D721Med (cell line): ENCODE measurements at regions not wholly inside any gene's neighbourhood (a gene's known extent, or its start where the extent isn't known, plus 50 kb on each side); places are given as distances from the start of the nearest gene placed in this dataset.

Experiments
- DNase-seq: peaks from one replicate; pipeline ENCODE4 v3.0.0; 2011; ENCODE audit warnings: low spot score; ENCODE audit not compliant: insufficient read length
- FAIRE-seq: peaks from 2 replicates; lab custom pipeline; 2011; peaks lifted over from hg19 to GRCh38; lab: Jason Lieb, UNC
- CTCF ChIP-seq: IDR thresholded peaks from 2 replicates; pipeline ENCODE4 v1.5.1; 2012; ENCODE audit warnings: mild to moderate bottlenecking, control low read depth; ENCODE audit not compliant: insufficient read depth; ENCODE audit errors: missing control alignments

- DNase-seq (no peak), FAIRE-seq (no peak)
- TF ChIP-seq CTCF: no peak
These were observed 66.0 kb upstream of the FREM2 start for GRCh38 chr13:38620876-38621275.

GRCh38 chr13:38624822-38625221, 62.1 kb upstream of the FREM2 start:
- TF ChIP-seq CTCF: no peak
- DNase-seq (no peak), FAIRE-seq (no peak)

- no peak for TF ChIP-seq CTCF
- FAIRE-seq: no peak
- no peak for DNase-seq
These were observed 58.3 kb upstream of the FREM2 start for GRCh38 chr13:38628554-38628953.

- FAIRE-seq (no peak), DNase-seq (no peak)
- TF ChIP-seq CTCF: no peak
These were observed 56.1 kb upstream of the FREM2 start for GRCh38 chr13:38630780-38631179.

- DNase-seq: no peak
- no peak for FAIRE-seq
- TF ChIP-seq CTCF: no peak
These were observed 51.8 kb upstream of the FREM2 start for GRCh38 chr13:38635030-38635429.

- no peak for FAIRE-seq
- no peak for TF ChIP-seq CTCF
- no peak for DNase-seq
These were observed 50.8 kb upstream of the FREM2 start for GRCh38 chr13:38636073-38636472.

GRCh38 chr13:38636761-38637160, 50.1 kb upstream of the FREM2 start:
- TF ChIP-seq CTCF: no peak
- FAIRE-seq (no peak), DNase-seq (no peak)
